ENCODE measurements at regions not wholly inside any gene's neighbourhood (a gene's known extent, or its start where the extent isn't known, plus 50 kb on each side); places are given as distances from the start of the nearest gene placed in this dataset.
A peak's percentile ranks its signal among the peaks of the same experiment; 100 is the strongest.

- no peak for DNase-seq (ENCODE audit: low spot score)
- in situ Hi-C loops (cut with HindIII; ENCODE audit: low sequenced_read_pairs) = no loop called here
Observed at GRCh38 chr14:53896726-53897125, 59.9 kb downstream of the BMP4 start.

GRCh38 chr14:53894456-53894855 lies 62.2 kb downstream of the BMP4 start:
- no peak for DNase-seq (ENCODE audit: low spot score)
- in situ Hi-C loops (cut with HindIII; ENCODE audit: low sequenced_read_pairs) = no loop called here

- no peak for DNase-seq (ENCODE audit: low spot score)
- in situ Hi-C loops (cut with HindIII; ENCODE audit: low sequenced_read_pairs) = no loop called here
Observed at GRCh38 chr14:53893374-53893773, 63.3 kb downstream of the BMP4 start.

GRCh38 chr14:53890611-53891101 lies 66.0 kb downstream of the BMP4 start:
- in situ Hi-C loops (cut with HindIII; ENCODE audit: low sequenced_read_pairs) = no loop called here
- DNase-seq (ENCODE audit: low spot score) = no peak

- in situ Hi-C loops (cut with HindIII; ENCODE audit: low sequenced_read_pairs) = no loop called here
- DNase-seq (ENCODE audit: low spot score) = no peak
Observed at GRCh38 chr14:53888535-53889386, 67.9 kb downstream of the BMP4 start.

GRCh38 chr14:53885136-53885640 lies 71.4 kb downstream of the BMP4 start:
- in situ Hi-C loops (cut with HindIII; ENCODE audit: low sequenced_read_pairs) = no loop called here
- no peak for DNase-seq (ENCODE audit: low spot score)

- in situ Hi-C loops (cut with HindIII; ENCODE audit: low sequenced_read_pairs) = no loop called here
- no peak for DNase-seq (ENCODE audit: low spot score)
Observed at GRCh38 chr14:53884601-53885000, 72.0 kb downstream of the BMP4 start.

GRCh38 chr14:53883739-53884138 lies 72.9 kb downstream of the BMP4 start:
- no peak for DNase-seq (ENCODE audit: low spot score)
- in situ Hi-C loops (cut with HindIII; ENCODE audit: low sequenced_read_pairs) = no loop called here

GRCh38 chr14:53882684-53883083 lies 73.9 kb downstream of the BMP4 start:
- in situ Hi-C loops (cut with HindIII; ENCODE audit: low sequenced_read_pairs) = no loop called here
- no peak for DNase-seq (ENCODE audit: low spot score)

- in situ Hi-C loops (cut with HindIII; ENCODE audit: low sequenced_read_pairs) = no loop called here
- DNase-seq (ENCODE audit: low spot score) = no peak
Observed at GRCh38 chr14:53881921-53882320, 74.7 kb downstream of the BMP4 start.

GRCh38 chr14:53881161-53881871 lies 75.3 kb downstream of the BMP4 start:
- DNase-seq (ENCODE audit: low spot score) = peak; percentile 25
- in situ Hi-C loops (cut with HindIII; ENCODE audit: low sequenced_read_pairs) = no loop called here

- in situ Hi-C loops (cut with HindIII; ENCODE audit: low sequenced_read_pairs) = no loop called here
- DNase-seq (ENCODE audit: low spot score) = no peak
Observed at GRCh38 chr14:53880761-53881160, 75.9 kb downstream of the BMP4 start.

- DNase-seq (ENCODE audit: low spot score) = no peak
- in situ Hi-C loops (cut with HindIII; ENCODE audit: low sequenced_read_pairs) = no loop called here
Observed at GRCh38 chr14:53879747-53880146, 76.9 kb downstream of the BMP4 start.

- in situ Hi-C loops (cut with HindIII; ENCODE audit: low sequenced_read_pairs) = no loop called here
- DNase-seq (ENCODE audit: low spot score) = no peak
Observed at GRCh38 chr14:53879022-53879686, 77.5 kb downstream of the BMP4 start.

GRCh38 chr14:53875324-53875897 lies 81.2 kb downstream of the BMP4 start:
- in situ Hi-C loops (cut with HindIII; ENCODE audit: low sequenced_read_pairs) = no loop called here
- no peak for DNase-seq (ENCODE audit: low spot score)

GRCh38 chr14:53874704-53875103 lies 81.9 kb downstream of the BMP4 start:
- no peak for DNase-seq (ENCODE audit: low spot score)
- in situ Hi-C loops (cut with HindIII; ENCODE audit: low sequenced_read_pairs) = no loop called here

- in situ Hi-C loops (cut with HindIII; ENCODE audit: low sequenced_read_pairs) = no loop called here
- no peak for DNase-seq (ENCODE audit: low spot score)
Observed at GRCh38 chr14:53872681-53873089, 83.9 kb downstream of the BMP4 start.

GRCh38 chr14:53871951-53872350 lies 84.7 kb downstream of the BMP4 start:
- no peak for DNase-seq (ENCODE audit: low spot score)
- in situ Hi-C loops (cut with HindIII; ENCODE audit: low sequenced_read_pairs) = no loop called here

- DNase-seq (ENCODE audit: low spot score) = no peak
- in situ Hi-C loops (cut with HindIII; ENCODE audit: low sequenced_read_pairs) = no loop called here
Observed at GRCh38 chr14:53871011-53871410, 85.6 kb downstream of the BMP4 start.

All from G401 (cell line).